Fibroblast of lung (primary cell): ENCODE measurements at regions not wholly inside any gene's neighbourhood (a gene's known extent, or its start where the extent isn't known, plus 50 kb on each side); places are given as distances from the start of the nearest gene placed in this dataset.

Source experiments
- DNase-seq, 2 donors: peaks; one replicate each; pipeline versions ENCODE4 v3.0.0 to v3.0.0-alpha.2; 2010; ENCODE audit warnings: low read depth in 2 of 2
- H2AFZ ChIP-seq: 2 replicates; pipeline ENCODE4 v1.5.1; 2012; ENCODE audit warnings: low read length, control low read depth, inconsistent platforms
- H3K27ac ChIP-seq: 2 replicates; pipeline ENCODE4 v1.5.1; 2011; ENCODE audit warnings: low read length, control low read depth; ENCODE audit not compliant: insufficient read depth
- H3K27me3 ChIP-seq: 2 replicates; pipeline ENCODE4 v1.5.1; 2011; ENCODE audit warnings: mild to moderate bottlenecking, low read length; ENCODE audit not compliant: control insufficient read depth, insufficient read depth
- H3K36me3 ChIP-seq: 2 replicates; pipeline ENCODE4 v1.5.1; 2011; ENCODE audit warnings: low read length; ENCODE audit not compliant: control insufficient read depth, insufficient read depth
- H3K4me1 ChIP-seq: 2 replicates; pipeline ENCODE4 v1.5.1; 2011; ENCODE audit warnings: low read length; ENCODE audit not compliant: control insufficient read depth, insufficient read depth; ENCODE audit errors: extremely low read depth
- H3K4me2 ChIP-seq: 2 replicates; pipeline ENCODE4 v1.5.1; 2011; ENCODE audit warnings: low read length, control low read depth; ENCODE audit not compliant: insufficient read depth; ENCODE audit errors: extremely low read depth
- H3K4me3 ChIP-seq, 4 experiments: fragments of 200-600 bp in 1 of 4; sonication (generic) in 1 of 4; replicated peaks in 1 of 4; 2 replicates each; pipeline ENCODE4 v1.5.1; 2011 to 2016; ENCODE audit warnings: low read length in 4 of 4, low read depth in 3 of 4, mild to moderate bottlenecking in 3 of 4, control low read depth in 2 of 4, inconsistent platforms in 1 of 4, mixed read lengths in 1 of 4; ENCODE audit not compliant: insufficient read depth in 1 of 4; ENCODE audit errors: control extremely low read depth in 1 of 4
- H3K79me2 ChIP-seq: 2 replicates; pipeline ENCODE4 v1.5.1; 2012; ENCODE audit warnings: mild to moderate bottlenecking, low read length, inconsistent platforms; ENCODE audit not compliant: control insufficient read depth, insufficient read depth
- H3K9ac ChIP-seq: 2 replicates; pipeline ENCODE4 v1.5.1; 2011; ENCODE audit warnings: mild to moderate bottlenecking, low read length, control low read depth; ENCODE audit not compliant: insufficient read depth
- H3K9me3 ChIP-seq: 2 replicates; pipeline ENCODE4 v1.5.1; 2012; ENCODE audit warnings: low read depth, low read length; ENCODE audit not compliant: control insufficient read depth, insufficient read depth
- H4K20me1 ChIP-seq: 2 replicates; pipeline ENCODE4 v1.5.1; 2011; ENCODE audit warnings: low read length; ENCODE audit not compliant: control insufficient read depth, insufficient read depth; ENCODE audit errors: extremely low read depth
- CTCF ChIP-seq, 2 donors: IDR thresholded peaks in 1 of 2; conservative IDR thresholded peaks in 1 of 2; 1 replicate in 1 of 2; 2 replicates in 1 of 2; pipeline ENCODE4 v1.5.1; 2011 to 2012; ENCODE audit warnings: low read length in 2 of 2, control low read depth in 1 of 2, inconsistent platforms in 1 of 2, low read depth in 1 of 2, mild to moderate bottlenecking in 1 of 2
- EZH2 ChIP-seq: IDR thresholded peaks from 2 replicates; pipeline ENCODE4 v1.5.1; 2012; ENCODE audit warnings: low read length, control low read depth, mild to moderate bottlenecking; ENCODE audit errors: missing control alignments

- TF ChIP-seq EZH2: no peak
- TF ChIP-seq CTCF (conservative IDR thresholded peaks at IDR 0.05 in 1 of 2, IDR thresholded peaks at IDR 0.05 in 1 of 2; ENCODE audit: low read depth in 1 of 2, low read length in 2 of 2): no peak
- no peak overlapping the region for H2AFZ ChIP-seq
Observed at GRCh38 chr3:24040311-24040710, 95.2 kb downstream of the NR1D2 start.

GRCh38 chr3:24042174-24043059 is 97.3 kb downstream of the NR1D2 start:
- peak in 1 of 2 donors; percentile 80 for DNase-seq
- peak overlapping the region; percentile 49 for H2AFZ ChIP-seq
- H3K9me3 ChIP-seq: no peaks in the 10 kb centered on the region
- no peaks in the 10 kb centered on the region for H3K36me3 ChIP-seq
- H4K20me1 ChIP-seq: no peaks in the 10 kb centered on the region
- H3K4me2 ChIP-seq: peak overlapping the region; percentile 73
- H3K27me3 ChIP-seq: no peaks in the 10 kb centered on the region
- H3K4me3 ChIP-seq: peak overlapping the region in 2 of 4 experiments; percentile 6 to 8
- peak overlapping the region; percentile 31 for H3K27ac ChIP-seq
- TF ChIP-seq CTCF (conservative IDR thresholded peaks at IDR 0.05 in 1 of 2, IDR thresholded peaks at IDR 0.05 in 1 of 2; ENCODE audit: low read depth in 1 of 2, low read length in 2 of 2) (no peak), EZH2 (no peak)
- peaks cover 8% of the 10 kb centered on the region for H3K4me1 ChIP-seq
- no peaks in the 10 kb centered on the region for H3K79me2 ChIP-seq
- no peak overlapping the region for H3K9ac ChIP-seq

More at GRCh38 chr3:24040311-24040710, 95.2 kb downstream of the NR1D2 start:
- no peak for DNase-seq
- H3K4me1 ChIP-seq: peaks cover 5% of the 10 kb centered on the region
- H3K9ac ChIP-seq: no peak overlapping the region
- H3K4me2 ChIP-seq: no peak overlapping the region
- H3K9me3 ChIP-seq: no peaks in the 10 kb centered on the region
- H3K36me3 ChIP-seq: no peaks in the 10 kb centered on the region
- no peak overlapping the region for H3K27ac ChIP-seq
- no peak overlapping the region for H3K4me3 ChIP-seq
- no peaks in the 10 kb centered on the region for H3K79me2 ChIP-seq
- no peaks in the 10 kb centered on the region for H3K27me3 ChIP-seq
- no peaks in the 10 kb centered on the region for H4K20me1 ChIP-seq

GRCh38 chr3:24043168-24043567 is 98.1 kb downstream of the NR1D2 start:
- Histone ChIP-seq H3K36me3 (no peaks in the 10 kb centered on the region), H3K4me1 (peaks cover 11% of the 10 kb centered on the region), H3K9me3 (no peaks in the 10 kb centered on the region), H3K4me3 (no peak overlapping the region), H3K9ac (no peak overlapping the region), H4K20me1 (no peaks in the 10 kb centered on the region), H2AFZ (peak overlapping the region; percentile 49), H3K27ac (peak overlapping the region; percentile 31), H3K4me2 (peak overlapping the region; percentile 73), H3K27me3 (no peaks in the 10 kb centered on the region), H3K79me2 (no peaks in the 10 kb centered on the region)
- no peak for DNase-seq
- TF ChIP-seq EZH2: no peak
- no peak for TF ChIP-seq CTCF (conservative IDR thresholded peaks at IDR 0.05 in 1 of 2, IDR thresholded peaks at IDR 0.05 in 1 of 2; ENCODE audit: low read depth in 1 of 2, low read length in 2 of 2)
